Vagina (tissue), 2 donors: ENCODE measurements at regions not wholly inside any gene's neighbourhood (a gene's known extent, or its start where the extent isn't known, plus 50 kb on each side); places are given as distances from the start of the nearest gene placed in this dataset.

Source experiments
- CTCF ChIP-seq, 3 experiments: fragments of 450-650 bp in 2 of 3; fragments of 200-600 bp in 1 of 3; sonication (generic) in 1 of 3; IDR thresholded peaks; one replicate each; pipeline ENCODE4 v1.5.1; 2017 to 2019; ENCODE audit warnings: antibody characterized with exemption in 3 of 3, mild to moderate bottlenecking in 2 of 3, moderate library complexity in 2 of 3
- POLR2A ChIP-seq, 2 donors: fragments of 450-650 bp; IDR thresholded peaks; one replicate each; pipeline ENCODE4 v1.6.1; 2017; ENCODE audit warnings: antibody characterized with exemption in 2 of 2, mild to moderate bottlenecking in 2 of 2, moderate library complexity in 2 of 2
- POLR2AphosphoS5 ChIP-seq, 2 donors: sonication (generic); formaldehyde crosslinking; IDR thresholded peaks; one replicate each; pipeline ENCODE4 v1.9.0; 2017; ENCODE audit warnings: antibody characterized with exemption in 2 of 2, mild to moderate bottlenecking in 2 of 2, low read depth in 1 of 2; ENCODE audit not compliant: insufficient read depth in 1 of 2

- TF ChIP-seq POLR2A (IDR thresholded peaks at IDR 0.05) (no peak), CTCF (IDR thresholded peaks at IDR 0.05) (no peak), POLR2AphosphoS5 (IDR thresholded peaks at IDR 0.05; ENCODE audit: insufficient read depth in 1 of 2, low read depth in 1 of 2) (no peak)
Measured at GRCh38 chr11:80621871-80622270, 1181.0 kb upstream of the TENM4 start.
